ENCODE measurements at regions not wholly inside any gene's neighbourhood (a gene's known extent, or its start where the extent isn't known, plus 50 kb on each side); places are given as distances from the start of the nearest gene placed in this dataset.

- no peaks in the 10 kb centered on the region for H3K27me3 Mint-ChIP-seq (ENCODE audit: low read depth, unreplicated experiment)
- Histone ChIP-seq H3K27me3 (ENCODE audit: insufficient read depth, low read length) (no peaks in the 10 kb centered on the region), H3K27ac (ENCODE audit: low read depth, low read length) (no peak overlapping the region), H3K79me2 (ENCODE audit: insufficient read depth, low read length) (no peaks in the 10 kb centered on the region), H3K9ac (ENCODE audit: low read length) (no peak overlapping the region), H3K9me3 (ENCODE audit: insufficient read depth, low read depth, low read length) (no peaks in the 10 kb centered on the region), H3K4me3 (ENCODE audit: insufficient read depth, low read depth, low read length) (no peak overlapping the region), H4K20me1 (ENCODE audit: insufficient read depth, low read length) (no peaks in the 10 kb centered on the region), H3K36me3 (ENCODE audit: insufficient read depth, low read length) (no peaks in the 10 kb centered on the region), H3K4me2 (ENCODE audit: low read length) (no peak overlapping the region), H2AFZ (ENCODE audit: low read depth, low read length) (no peak overlapping the region), H3K4me1 (ENCODE audit: insufficient read depth, low read length) (no peaks in the 10 kb centered on the region)
- H3K27ac Mint-ChIP-seq (ENCODE audit: unreplicated experiment) = no peak overlapping the region
- no peak for FAIRE-seq
- H3K36me3 Mint-ChIP-seq (ENCODE audit: low read depth, unreplicated experiment) = no peaks in the 10 kb centered on the region
- no peak for DNase-seq (ENCODE audit: low read depth)
- H3K9me3 Mint-ChIP-seq (ENCODE audit: unreplicated experiment) = no peaks in the 10 kb centered on the region
- no peak for TF ChIP-seq CTCF (IDR thresholded peaks at IDR 0.05; ENCODE audit: insufficient read depth, low read depth, low read length)
- no peak for TF ChIP-seq EZH2 (IDR thresholded peaks at IDR 0.05; ENCODE audit: insufficient read depth, low read length)
- H3K4me1 Mint-ChIP-seq (ENCODE audit: low read depth, unreplicated experiment) = peaks cover 12% of the 10 kb centered on the region
- no peak overlapping the region for H3K4me3 Mint-ChIP-seq (ENCODE audit: unreplicated experiment)
Observed at GRCh38 chr1:216836316-216836715, 113.1 kb upstream of the ESRRG start.

- no peaks in the 10 kb centered on the region for H3K36me3 Mint-ChIP-seq (ENCODE audit: low read depth, unreplicated experiment)
- FAIRE-seq = no peak
- H3K4me3 Mint-ChIP-seq (ENCODE audit: unreplicated experiment) = no peak overlapping the region
- H3K4me1 Mint-ChIP-seq (ENCODE audit: low read depth, unreplicated experiment) = peaks cover 10% of the 10 kb centered on the region
- no peaks in the 10 kb centered on the region for H3K9me3 Mint-ChIP-seq (ENCODE audit: unreplicated experiment)
- H3K27me3 Mint-ChIP-seq (ENCODE audit: low read depth, unreplicated experiment) = peaks cover 4% of the 10 kb centered on the region
- Histone ChIP-seq H3K27ac (ENCODE audit: low read depth, low read length) (no peak overlapping the region), H3K36me3 (ENCODE audit: insufficient read depth, low read length) (no peaks in the 10 kb centered on the region), H4K20me1 (ENCODE audit: insufficient read depth, low read length) (no peaks in the 10 kb centered on the region), H3K9me3 (ENCODE audit: insufficient read depth, low read depth, low read length) (no peaks in the 10 kb centered on the region), H3K9ac (ENCODE audit: low read length) (no peak overlapping the region), H3K4me3 (ENCODE audit: insufficient read depth, low read depth, low read length) (no peak overlapping the region), H3K4me2 (ENCODE audit: low read length) (no peak overlapping the region), H3K79me2 (ENCODE audit: insufficient read depth, low read length) (no peaks in the 10 kb centered on the region), H2AFZ (ENCODE audit: low read depth, low read length) (no peak overlapping the region), H3K4me1 (ENCODE audit: insufficient read depth, low read length) (no peaks in the 10 kb centered on the region), H3K27me3 (ENCODE audit: insufficient read depth, low read length) (no peaks in the 10 kb centered on the region)
- no peak overlapping the region for H3K27ac Mint-ChIP-seq (ENCODE audit: unreplicated experiment)
- no peak for DNase-seq (ENCODE audit: low read depth)
- TF ChIP-seq CTCF (IDR thresholded peaks at IDR 0.05; ENCODE audit: insufficient read depth, low read depth, low read length) = no peak
Observed at GRCh38 chr1:216833509-216833908, 110.3 kb upstream of the ESRRG start.

GRCh38 chr1:216832192-216832591 lies 109.0 kb upstream of the ESRRG start:
- no peak overlapping the region for H3K4me3 Mint-ChIP-seq (ENCODE audit: unreplicated experiment)
- DNase-seq (ENCODE audit: low read depth) = no peak
- no peaks in the 10 kb centered on the region for H3K9me3 Mint-ChIP-seq (ENCODE audit: unreplicated experiment)
- no peak overlapping the region for H3K27ac Mint-ChIP-seq (ENCODE audit: unreplicated experiment)
- H3K27me3 Mint-ChIP-seq (ENCODE audit: low read depth, unreplicated experiment) = peaks cover 4% of the 10 kb centered on the region
- Histone ChIP-seq H3K9me3 (ENCODE audit: insufficient read depth, low read depth, low read length) (no peaks in the 10 kb centered on the region), H3K79me2 (ENCODE audit: insufficient read depth, low read length) (no peaks in the 10 kb centered on the region), H3K27me3 (ENCODE audit: insufficient read depth, low read length) (no peaks in the 10 kb centered on the region), H3K36me3 (ENCODE audit: insufficient read depth, low read length) (no peaks in the 10 kb centered on the region), H4K20me1 (ENCODE audit: insufficient read depth, low read length) (no peaks in the 10 kb centered on the region), H3K4me2 (ENCODE audit: low read length) (no peak overlapping the region), H3K9ac (ENCODE audit: low read length) (no peak overlapping the region), H3K27ac (ENCODE audit: low read depth, low read length) (no peak overlapping the region), H2AFZ (ENCODE audit: low read depth, low read length) (no peak overlapping the region), H3K4me1 (ENCODE audit: insufficient read depth, low read length) (no peaks in the 10 kb centered on the region), H3K4me3 (ENCODE audit: insufficient read depth, low read depth, low read length) (no peak overlapping the region)
- TF ChIP-seq EZH2 (IDR thresholded peaks at IDR 0.05; ENCODE audit: insufficient read depth, low read length) (no peak), CTCF (IDR thresholded peaks at IDR 0.05; ENCODE audit: insufficient read depth, low read depth, low read length) (no peak)
- H3K4me1 Mint-ChIP-seq (ENCODE audit: low read depth, unreplicated experiment) = no peaks in the 10 kb centered on the region
- no peaks in the 10 kb centered on the region for H3K36me3 Mint-ChIP-seq (ENCODE audit: low read depth, unreplicated experiment)
- FAIRE-seq = no peak
